GM23338 (cell line): ENCODE measurements at regions not wholly inside any gene's neighbourhood (a gene's known extent, or its start where the extent isn't known, plus 50 kb on each side); places are given as distances from the start of the nearest gene placed in this dataset.

Source experiments
- ATAC-seq: fragments of 200-7000 bp; cut with Tn5 transposase; 3 replicates; pipeline ENCODE4 v1.9.1; 2020
- DNase-seq: peaks from one replicate; pipeline ENCODE4 v3.0.0-alpha.2; 2015; ENCODE audit warnings: low spot score
- H2AFZ ChIP-seq: fragments of 200-600 bp; sonication (generic); 2 replicates; pipeline ENCODE4 v1.8.0; 2016; ENCODE audit warnings: antibody characterized with exemption, mild to moderate bottlenecking, moderate library complexity
- H3F3A ChIP-seq: fragments of 200-600 bp; sonication (generic); replicated peaks from 2 replicates; pipeline ENCODE4 v1.8.0; 2017; ENCODE audit warnings: antibody characterized with exemption, mixed run types, low read depth
- H3K27ac ChIP-seq: fragments of 200-600 bp; sonication (generic); 2 replicates; pipeline ENCODE4 v1.6.1; 2016; ENCODE audit warnings: low read depth
- H3K27me3 ChIP-seq: fragments of 200-600 bp; sonication (generic); 2 replicates; pipeline ENCODE4 v1.8.0; 2016; ENCODE audit warnings: mild to moderate bottlenecking, mixed run types, moderate library complexity; ENCODE audit not compliant: insufficient read depth
- H3K36me3 ChIP-seq: fragments of 200-600 bp; sonication (generic); 2 replicates; pipeline ENCODE4 v1.8.0; 2016; ENCODE audit warnings: mild to moderate bottlenecking; ENCODE audit not compliant: insufficient read depth
- H3K4me1 ChIP-seq: fragments of 200-600 bp; sonication (generic); 2 replicates; pipeline ENCODE4 v1.8.0; 2016; ENCODE audit warnings: mild to moderate bottlenecking, moderate library complexity; ENCODE audit not compliant: insufficient read depth
- H3K4me2 ChIP-seq: fragments of 200-600 bp; sonication (generic); 2 replicates; pipeline ENCODE4 v1.7.1; 2017; ENCODE audit warnings: mixed run types
- H3K4me3 ChIP-seq: fragments of 200-600 bp; sonication (generic); 2 replicates; pipeline ENCODE4 v1.6.1; 2016; ENCODE audit warnings: mixed run types
- H3K79me2 ChIP-seq: fragments of 200-600 bp; sonication (generic); replicated peaks from 2 replicates; pipeline ENCODE4 v1.8.0; 2017; ENCODE audit warnings: mild to moderate bottlenecking; ENCODE audit not compliant: insufficient read depth
- H3K9me2 ChIP-seq: fragments of 200-600 bp; sonication (generic); 2 replicates; pipeline ENCODE4 v1.8.0; 2017; ENCODE audit not compliant: insufficient read depth
- H4K20me1 ChIP-seq: fragments of 200-600 bp; sonication (generic); replicated peaks from 2 replicates; pipeline ENCODE4 v1.8.0; 2017; ENCODE audit warnings: mild to moderate bottlenecking; ENCODE audit not compliant: insufficient read depth
- H3K27ac Mint-ChIP-seq: 2 replicates; pipeline ENCODE4 v1.8.0; 2020; ENCODE audit warnings: inconsistent platforms, mild to moderate bottlenecking, moderate library complexity, mixed read lengths
- H3K27me3 Mint-ChIP-seq: 3 replicates; pipeline ENCODE4 v1.8.0; 2022; ENCODE audit warnings: low read depth, mild to moderate bottlenecking, moderate library complexity, mixed read lengths, inconsistent platforms; ENCODE audit not compliant: insufficient read depth, poor library complexity
- H3K36me3 Mint-ChIP-seq: 3 replicates; pipeline ENCODE4 v1.8.0; 2021; ENCODE audit warnings: low read depth, mild to moderate bottlenecking, inconsistent platforms, moderate library complexity, mixed read lengths
- H3K4me1 Mint-ChIP-seq: 3 replicates; pipeline ENCODE4 v1.8.0; 2020; ENCODE audit warnings: mild to moderate bottlenecking, inconsistent platforms, mixed read lengths
- H3K4me3 Mint-ChIP-seq: 3 replicates; pipeline ENCODE4 v1.8.0; 2021; ENCODE audit warnings: moderate library complexity, mild to moderate bottlenecking, inconsistent platforms, mixed read lengths
- H3K9me3 Mint-ChIP-seq: 3 replicates; pipeline ENCODE4 v1.8.0; 2020; ENCODE audit warnings: moderate library complexity, mild to moderate bottlenecking, inconsistent platforms, mixed read lengths
- ETS1 ChIP-seq: IDR thresholded peaks from 2 replicates; pipeline ENCODE4 v1.6.1; 2016; ENCODE audit warnings: antibody characterized with exemption
- NANOG ChIP-seq: IDR thresholded peaks from 2 replicates; pipeline ENCODE4 v1.6.1; 2016; ENCODE audit warnings: antibody characterized with exemption, borderline replicate concordance
- ZNF114 ChIP-seq: fragments of 250-450 bp; sonication (Bioruptor Pico); IDR thresholded peaks from 2 replicates; pipeline ENCODE4 v1.5.0; 2020; ENCODE audit warnings: mild to moderate bottlenecking, moderate library complexity
- TF ChIP-seq, protein P1 (sequence below): IDR thresholded peaks from one replicate; pipeline ENCODE4 v1.6.1; 2018; ENCODE audit warnings: antibody characterized with exemption; ENCODE audit not compliant: unreplicated experiment
- TF ChIP-seq, protein P2 (sequence below): fragments of 250-450 bp; sonication (Bioruptor Pico); IDR thresholded peaks from 2 replicates; pipeline ENCODE4 v1.5.0; 2020; ENCODE audit warnings: mild to moderate bottlenecking, moderate library complexity

GRCh38 chr11:76257074-76257719, 50.9 kb upstream of the WNT11 start:
- Histone ChIP-seq H3K4me3 (no peak overlapping the region), H3K27ac (no peak overlapping the region), H3K4me2 (no peak overlapping the region), H3K9me2 (no peaks in the 10 kb centered on the region), H3K36me3 (no peaks in the 10 kb centered on the region), H4K20me1 (no peaks in the 10 kb centered on the region), H2AFZ (0 out of 2 replicates have a peak overlapping the region, but pooled peaks have one; percentile 66), H3K79me2 (no peaks in the 10 kb centered on the region), H3F3A (no peaks in the 10 kb centered on the region), H3K4me1 (no peaks in the 10 kb centered on the region), H3K27me3 (no peaks in the 10 kb centered on the region)
- Mint-ChIP-seq H3K27ac (no peak overlapping the region), H3K4me3 (no peak overlapping the region), H3K27me3 (peaks cover 9% of the 10 kb centered on the region), H3K4me1 (peaks cover 7% of the 10 kb centered on the region; the same call in 2 of the 3 replicates), H3K36me3 (no peaks in the 10 kb centered on the region), H3K9me3 (no peaks in the 10 kb centered on the region)
- TF ChIP-seq NANOG (no peak), ETS1 (no peak), ZNF114 (no peak)
- TF ChIP-seq, protein P1, sequence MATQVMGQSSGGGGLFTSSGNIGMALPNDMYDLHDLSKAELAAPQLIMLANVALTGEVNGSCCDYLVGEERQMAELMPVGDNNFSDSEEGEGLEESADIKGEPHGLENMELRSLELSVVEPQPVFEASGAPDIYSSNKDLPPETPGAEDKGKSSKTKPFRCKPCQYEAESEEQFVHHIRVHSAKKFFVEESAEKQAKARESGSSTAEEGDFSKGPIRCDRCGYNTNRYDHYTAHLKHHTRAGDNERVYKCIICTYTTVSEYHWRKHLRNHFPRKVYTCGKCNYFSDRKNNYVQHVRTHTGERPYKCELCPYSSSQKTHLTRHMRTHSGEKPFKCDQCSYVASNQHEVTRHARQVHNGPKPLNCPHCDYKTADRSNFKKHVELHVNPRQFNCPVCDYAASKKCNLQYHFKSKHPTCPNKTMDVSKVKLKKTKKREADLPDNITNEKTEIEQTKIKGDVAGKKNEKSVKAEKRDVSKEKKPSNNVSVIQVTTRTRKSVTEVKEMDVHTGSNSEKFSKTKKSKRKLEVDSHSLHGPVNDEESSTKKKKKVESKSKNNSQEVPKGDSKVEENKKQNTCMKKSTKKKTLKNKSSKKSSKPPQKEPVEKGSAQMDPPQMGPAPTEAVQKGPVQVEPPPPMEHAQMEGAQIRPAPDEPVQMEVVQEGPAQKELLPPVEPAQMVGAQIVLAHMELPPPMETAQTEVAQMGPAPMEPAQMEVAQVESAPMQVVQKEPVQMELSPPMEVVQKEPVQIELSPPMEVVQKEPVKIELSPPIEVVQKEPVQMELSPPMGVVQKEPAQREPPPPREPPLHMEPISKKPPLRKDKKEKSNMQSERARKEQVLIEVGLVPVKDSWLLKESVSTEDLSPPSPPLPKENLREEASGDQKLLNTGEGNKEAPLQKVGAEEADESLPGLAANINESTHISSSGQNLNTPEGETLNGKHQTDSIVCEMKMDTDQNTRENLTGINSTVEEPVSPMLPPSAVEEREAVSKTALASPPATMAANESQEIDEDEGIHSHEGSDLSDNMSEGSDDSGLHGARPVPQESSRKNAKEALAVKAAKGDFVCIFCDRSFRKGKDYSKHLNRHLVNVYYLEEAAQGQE: no peak
- TF ChIP-seq, protein P2, sequence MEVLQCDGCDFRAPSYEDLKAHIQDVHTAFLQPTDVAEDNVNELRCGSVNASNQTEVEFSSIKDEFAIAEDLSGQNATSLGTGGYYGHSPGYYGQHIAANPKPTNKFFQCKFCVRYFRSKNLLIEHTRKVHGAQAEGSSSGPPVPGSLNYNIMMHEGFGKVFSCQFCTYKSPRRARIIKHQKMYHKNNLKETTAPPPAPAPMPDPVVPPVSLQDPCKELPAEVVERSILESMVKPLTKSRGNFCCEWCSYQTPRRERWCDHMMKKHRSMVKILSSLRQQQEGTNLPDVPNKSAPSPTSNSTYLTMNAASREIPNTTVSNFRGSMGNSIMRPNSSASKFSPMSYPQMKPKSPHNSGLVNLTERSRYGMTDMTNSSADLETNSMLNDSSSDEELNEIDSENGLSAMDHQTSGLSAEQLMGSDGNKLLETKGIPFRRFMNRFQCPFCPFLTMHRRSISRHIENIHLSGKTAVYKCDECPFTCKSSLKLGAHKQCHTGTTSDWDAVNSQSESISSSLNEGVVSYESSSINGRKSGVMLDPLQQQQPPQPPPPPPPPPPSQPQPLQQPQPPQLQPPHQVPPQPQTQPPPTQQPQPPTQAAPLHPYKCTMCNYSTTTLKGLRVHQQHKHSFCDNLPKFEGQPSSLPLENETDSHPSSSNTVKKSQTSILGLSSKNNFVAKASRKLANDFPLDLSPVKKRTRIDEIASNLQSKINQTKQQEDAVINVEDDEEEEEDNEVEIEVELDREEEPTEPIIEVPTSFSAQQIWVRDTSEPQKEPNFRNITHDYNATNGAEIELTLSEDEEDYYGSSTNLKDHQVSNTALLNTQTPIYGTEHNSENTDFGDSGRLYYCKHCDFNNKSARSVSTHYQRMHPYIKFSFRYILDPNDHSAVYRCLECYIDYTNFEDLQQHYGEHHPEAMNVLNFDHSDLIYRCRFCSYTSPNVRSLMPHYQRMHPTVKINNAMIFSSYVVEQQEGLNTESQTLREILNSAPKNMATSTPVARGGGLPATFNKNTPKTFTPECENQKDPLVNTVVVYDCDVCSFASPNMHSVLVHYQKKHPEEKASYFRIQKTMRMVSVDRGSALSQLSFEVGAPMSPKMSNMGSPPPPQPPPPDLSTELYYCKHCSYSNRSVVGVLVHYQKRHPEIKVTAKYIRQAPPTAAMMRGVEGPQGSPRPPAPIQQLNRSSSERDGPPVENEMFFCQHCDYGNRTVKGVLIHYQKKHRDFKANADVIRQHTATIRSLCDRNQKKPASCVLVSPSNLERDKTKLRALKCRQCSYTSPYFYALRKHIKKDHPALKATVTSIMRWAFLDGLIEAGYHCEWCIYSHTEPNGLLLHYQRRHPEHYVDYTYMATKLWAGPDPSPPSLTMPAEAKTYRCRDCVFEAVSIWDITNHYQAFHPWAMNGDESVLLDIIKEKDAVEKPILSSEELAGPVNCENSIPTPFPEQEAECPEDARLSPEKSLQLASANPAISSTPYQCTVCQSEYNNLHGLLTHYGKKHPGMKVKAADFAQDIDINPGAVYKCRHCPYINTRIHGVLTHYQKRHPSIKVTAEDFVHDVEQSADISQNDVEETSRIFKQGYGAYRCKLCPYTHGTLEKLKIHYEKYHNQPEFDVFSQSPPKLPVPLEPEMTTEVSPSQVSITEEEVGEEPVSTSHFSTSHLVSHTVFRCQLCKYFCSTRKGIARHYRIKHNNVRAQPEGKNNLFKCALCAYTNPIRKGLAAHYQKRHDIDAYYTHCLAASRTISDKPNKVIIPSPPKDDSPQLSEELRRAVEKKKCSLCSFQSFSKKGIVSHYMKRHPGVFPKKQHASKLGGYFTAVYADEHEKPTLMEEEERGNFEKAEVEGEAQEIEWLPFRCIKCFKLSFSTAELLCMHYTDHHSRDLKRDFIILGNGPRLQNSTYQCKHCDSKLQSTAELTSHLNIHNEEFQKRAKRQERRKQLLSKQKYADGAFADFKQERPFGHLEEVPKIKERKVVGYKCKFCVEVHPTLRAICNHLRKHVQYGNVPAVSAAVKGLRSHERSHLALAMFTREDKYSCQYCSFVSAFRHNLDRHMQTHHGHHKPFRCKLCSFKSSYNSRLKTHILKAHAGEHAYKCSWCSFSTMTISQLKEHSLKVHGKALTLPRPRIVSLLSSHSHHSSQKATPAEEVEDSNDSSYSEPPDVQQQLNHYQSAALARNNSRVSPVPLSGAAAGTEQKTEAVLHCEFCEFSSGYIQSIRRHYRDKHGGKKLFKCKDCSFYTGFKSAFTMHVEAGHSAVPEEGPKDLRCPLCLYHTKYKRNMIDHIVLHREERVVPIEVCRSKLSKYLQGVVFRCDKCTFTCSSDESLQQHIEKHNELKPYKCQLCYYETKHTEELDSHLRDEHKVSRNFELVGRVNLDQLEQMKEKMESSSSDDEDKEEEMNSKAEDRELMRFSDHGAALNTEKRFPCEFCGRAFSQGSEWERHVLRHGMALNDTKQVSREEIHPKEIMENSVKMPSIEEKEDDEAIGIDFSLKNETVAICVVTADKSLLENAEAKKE: no peak
- DNase-seq (no peak), ATAC-seq (peak; percentile 64)
